Stomach (tissue), 4 donors: ENCODE measurements at regions not wholly inside any gene's neighbourhood (a gene's known extent, or its start where the extent isn't known, plus 50 kb on each side); places are given as distances from the start of the nearest gene placed in this dataset.

Source experiments
- CTCF ChIP-seq, 7 experiments: fragments of 450-650 bp in 4 of 7; fragments of 200-600 bp in 3 of 7; sonication (generic) in 3 of 7; IDR thresholded peaks; one replicate each; pipeline ENCODE4 v1.5.1; 2016 to 2019; ENCODE audit warnings: antibody characterized with exemption in 7 of 7, control low read depth in 2 of 7, mild to moderate bottlenecking in 1 of 7
- EP300 ChIP-seq: sonication (generic); formaldehyde crosslinking; IDR thresholded peaks from one replicate; pipeline ENCODE4 v1.6.1; 2017; ENCODE audit warnings: antibody characterized with exemption
- POLR2A ChIP-seq, 4 donors: fragments of 450-650 bp; IDR thresholded peaks; one replicate each; pipeline ENCODE4 v1.6.1; 2016; ENCODE audit warnings: antibody characterized with exemption in 4 of 4, control low read depth in 2 of 4, mild to moderate bottlenecking in 1 of 4, moderate library complexity in 1 of 4
- POLR2AphosphoS5 ChIP-seq, 3 donors: sonication (generic); formaldehyde crosslinking; IDR thresholded peaks; one replicate each; pipeline ENCODE4 v1.6.1; 2016; ENCODE audit warnings: antibody characterized with exemption in 3 of 3

- TF ChIP-seq CTCF (IDR thresholded peaks at IDR 0.05): no peak
- no peak for TF ChIP-seq POLR2AphosphoS5 (IDR thresholded peaks at IDR 0.05)
- no peak for TF ChIP-seq POLR2A (IDR thresholded peaks at IDR 0.05)
- TF ChIP-seq EP300: no peak
These were observed 174.1 kb downstream of the RGS9 start for GRCh38 chr17:65311261-65311660.
